ENCODE measurements at regions not wholly inside any gene's neighbourhood (a gene's known extent, or its start where the extent isn't known, plus 50 kb on each side); places are given as distances from the start of the nearest gene placed in this dataset.

DNA sequence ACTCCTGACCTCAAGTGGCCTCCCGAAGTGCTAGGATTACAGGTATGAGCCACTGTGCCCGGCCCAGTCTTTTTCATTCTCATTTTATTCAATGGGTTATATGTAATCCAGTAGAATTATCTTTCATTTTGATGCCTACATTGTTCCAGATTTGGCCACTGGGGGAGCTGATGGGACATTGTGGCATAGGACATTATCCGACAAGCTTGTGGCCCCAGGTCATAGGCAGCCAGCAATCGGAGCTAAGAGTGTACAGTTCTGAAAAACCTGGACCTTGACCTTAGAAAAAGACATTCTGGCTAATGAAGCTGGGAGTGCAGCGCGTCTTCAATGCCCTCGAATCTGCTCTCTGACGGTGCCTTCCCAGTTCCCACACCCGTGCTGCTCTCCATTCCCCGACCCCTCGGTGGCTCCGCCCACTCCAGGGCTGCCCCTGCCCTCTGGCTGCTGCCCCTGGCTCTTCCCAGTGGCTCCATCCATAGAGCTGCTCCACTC, 108.7 kb downstream of the TEX29 start:
- no peak for TF ChIP-seq EZH2 (IDR thresholded peaks at IDR 0.05; ENCODE audit: low read depth)
- TF ChIP-seq, protein P1, sequence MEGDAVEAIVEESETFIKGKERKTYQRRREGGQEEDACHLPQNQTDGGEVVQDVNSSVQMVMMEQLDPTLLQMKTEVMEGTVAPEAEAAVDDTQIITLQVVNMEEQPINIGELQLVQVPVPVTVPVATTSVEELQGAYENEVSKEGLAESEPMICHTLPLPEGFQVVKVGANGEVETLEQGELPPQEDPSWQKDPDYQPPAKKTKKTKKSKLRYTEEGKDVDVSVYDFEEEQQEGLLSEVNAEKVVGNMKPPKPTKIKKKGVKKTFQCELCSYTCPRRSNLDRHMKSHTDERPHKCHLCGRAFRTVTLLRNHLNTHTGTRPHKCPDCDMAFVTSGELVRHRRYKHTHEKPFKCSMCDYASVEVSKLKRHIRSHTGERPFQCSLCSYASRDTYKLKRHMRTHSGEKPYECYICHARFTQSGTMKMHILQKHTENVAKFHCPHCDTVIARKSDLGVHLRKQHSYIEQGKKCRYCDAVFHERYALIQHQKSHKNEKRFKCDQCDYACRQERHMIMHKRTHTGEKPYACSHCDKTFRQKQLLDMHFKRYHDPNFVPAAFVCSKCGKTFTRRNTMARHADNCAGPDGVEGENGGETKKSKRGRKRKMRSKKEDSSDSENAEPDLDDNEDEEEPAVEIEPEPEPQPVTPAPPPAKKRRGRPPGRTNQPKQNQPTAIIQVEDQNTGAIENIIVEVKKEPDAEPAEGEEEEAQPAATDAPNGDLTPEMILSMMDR (conservative IDR thresholded peaks at IDR 0.05): peak; percentile 82

Measured in PC-9 (cell line).